A673 (cell line): ENCODE measurements at regions not wholly inside any gene's neighbourhood (a gene's known extent, or its start where the extent isn't known, plus 50 kb on each side); places are given as distances from the start of the nearest gene placed in this dataset.

Experiments used
- BruUV-seq: library from RNA; stranded (reverse); fragments of 400-500 nt; replicated peaks from 2 replicates; lab custom pipeline; 2021; lab: Mats Ljungman, UMichigan
- CTCF ChIA-PET: fragments of 300-600 bp; sonication (Branson Sonifier 250); formaldehyde crosslinking; loops from one replicate; lab custom pipeline; 2022; ENCODE audit warnings: antibody characterized with exemption; lab: Charles Lee
- POLR2A ChIA-PET: fragments of 300-600 bp; sonication (Branson Sonifier 250); formaldehyde crosslinking; loops from one replicate; lab custom pipeline; 2022; ENCODE audit warnings: antibody characterized with exemption; ENCODE audit not compliant: low non-redundant PET; lab: Charles Lee
- DNase-seq: peaks from one replicate; pipeline ENCODE4 v3.0.0-alpha.2; 2015; ENCODE audit warnings: low spot score
- H3K27ac ChIP-seq: fragments of 200-600 bp; sonication (generic); 2 replicates; pipeline ENCODE4 v1.5.1; 2016; ENCODE audit warnings: mixed run types, low read depth, mild to moderate bottlenecking, mixed read lengths, antibody characterized with exemption, low read length; ENCODE audit not compliant: poor library complexity, severe bottlenecking
- H3K27me3 ChIP-seq: fragments of 200-600 bp; sonication (generic); replicated peaks from 2 replicates; pipeline ENCODE4 v1.6.1; 2017; ENCODE audit warnings: mixed run types, low read depth, mild to moderate bottlenecking, mixed read lengths, antibody characterized with exemption, low read length; ENCODE audit not compliant: insufficient read depth, poor library complexity
- H3K36me3 ChIP-seq: fragments of 200-600 bp; sonication (generic); 2 replicates; pipeline ENCODE4 v1.6.1; 2016; ENCODE audit warnings: mixed run types, mild to moderate bottlenecking, mixed read lengths, antibody characterized with exemption, low read length; ENCODE audit not compliant: insufficient read depth, poor library complexity, severe bottlenecking
- H3K4me1 ChIP-seq: fragments of 200-600 bp; sonication (generic); 2 replicates; pipeline ENCODE4 v1.6.1; 2017; ENCODE audit warnings: mixed run types, mild to moderate bottlenecking, mixed read lengths, antibody characterized with exemption, low read length; ENCODE audit not compliant: insufficient read depth, poor library complexity, severe bottlenecking
- H3K4me3 ChIP-seq: fragments of 200-600 bp; sonication (generic); 2 replicates; pipeline ENCODE4 v1.5.1; 2016; ENCODE audit warnings: low read depth, mixed run types, mild to moderate bottlenecking, mixed read lengths, low read length; ENCODE audit not compliant: poor library complexity, severe bottlenecking
- H3K9me3 ChIP-seq: fragments of 200-600 bp; sonication (generic); 2 replicates; pipeline ENCODE4 v1.6.1; 2016; ENCODE audit warnings: mixed run types, low read depth, mild to moderate bottlenecking, mixed read lengths, antibody characterized with exemption, low read length; ENCODE audit not compliant: poor library complexity, severe bottlenecking
- CTCF ChIP-seq: fragments of 300-800, 200-600 bp; sonication (generic); conservative IDR thresholded peaks from 2 replicates; pipeline ENCODE4 v1.5.1; 2017; ENCODE audit warnings: low read depth, mild to moderate bottlenecking, antibody characterized with exemption, low read length, moderate library complexity, mixed read lengths
- EZH2 ChIP-seq: fragments of 200-600 bp; sonication (generic); IDR thresholded peaks from 2 replicates; pipeline ENCODE4 v1.6.1; 2017; ENCODE audit warnings: borderline replicate concordance, low read depth, mild to moderate bottlenecking, mixed read lengths, antibody characterized with exemption, low read length; ENCODE audit not compliant: poor library complexity, severe bottlenecking
- intact Hi-C: fragments of 100-400 bp; cut with micrococcal nuclease; formaldehyde crosslinking; loops from one replicate; pipeline ENCODE4 v1.10.0; 2022; ENCODE audit not compliant: unreplicated experiment

- no peak for DNase-seq
- Histone ChIP-seq H3K4me3 (no peak overlapping the region), H3K9me3 (peaks cover 11% of the 10 kb centered on the region), H3K27ac (no peak overlapping the region), H3K4me1 (no peaks in the 10 kb centered on the region), H3K36me3 (no peaks in the 10 kb centered on the region), H3K27me3 (no peaks in the 10 kb centered on the region)
- ChIA-PET POLR2A (interaction anchor here (0.6 kb wide), 1 partner anchor 13 kb away, joined by 3 read pairs; no protein-coding TSS in a partner anchor), CTCF (no interaction called here)
- no TSS peak for BruUV-seq
- intact Hi-C loops: no loop called here
- no peak for TF ChIP-seq EZH2
- no peak for TF ChIP-seq CTCF
Measured at GRCh38 chr5:142453932-142454331, 129.1 kb upstream of the SPRY4 start.

- ChIA-PET CTCF (no interaction called here), POLR2A (no interaction called here)
- H3K27me3 ChIP-seq: no peaks in the 10 kb centered on the region
- DNase-seq: no peak
- no peak overlapping the region for H3K27ac ChIP-seq
- no TSS peak for BruUV-seq
- no peak overlapping the region for H3K4me3 ChIP-seq
- H3K4me1 ChIP-seq: peaks cover 14% of the 10 kb centered on the region
- intact Hi-C loops: no loop called here
- H3K36me3 ChIP-seq: no peaks in the 10 kb centered on the region
- TF ChIP-seq EZH2 (no peak), CTCF (no peak)
- H3K9me3 ChIP-seq: peaks cover 14% of the 10 kb centered on the region
Measured at GRCh38 chr5:142450419-142450818, 125.6 kb upstream of the SPRY4 start.

GRCh38 chr5:142447887-142448286, 123.1 kb upstream of the SPRY4 start:
- BruUV-seq: no TSS peak
- H3K9me3 ChIP-seq: peaks cover 14% of the 10 kb centered on the region
- no peak overlapping the region for H3K4me3 ChIP-seq
- H3K27me3 ChIP-seq: no peaks in the 10 kb centered on the region
- no peaks in the 10 kb centered on the region for H3K36me3 ChIP-seq
- CTCF ChIA-PET: no interaction called here
- POLR2A ChIA-PET: no interaction called here
- H3K27ac ChIP-seq: no peak overlapping the region
- intact Hi-C loops: no loop called here
- no peak for TF ChIP-seq EZH2
- no peak for TF ChIP-seq CTCF
- peaks cover 14% of the 10 kb centered on the region for H3K4me1 ChIP-seq
- no peak for DNase-seq
